ENCODE measurements at regions not wholly inside any gene's neighbourhood (a gene's known extent, or its start where the extent isn't known, plus 50 kb on each side); places are given as distances from the start of the nearest gene placed in this dataset.

GRCh38 chr2:41405441-41405840, 642.4 kb upstream of the PKDCC start:
- WGBS (ENCODE audit: insufficient coverage): no CpG with 5 or more reads among the region's 2 CpGs
- Histone ChIP-seq H3K4me2 (replicated peaks; ENCODE audit: extremely low read depth, low read length, poor library complexity, severe bottlenecking) (no peak overlapping the region), H3K4me3 (replicated peaks in 1 of 3; ENCODE audit: low read depth in 2 of 3, low read length in 3 of 3) (no peak overlapping the region), H3K36me3 (replicated peaks in 1 of 2; ENCODE audit: control insufficient read depth in 1 of 2, insufficient read depth in 2 of 2, low read length in 2 of 2) (no peaks in the 10 kb centered on the region), H3K79me2 (ENCODE audit: insufficient read depth, low read length) (no peaks in the 10 kb centered on the region), H3K27ac (ENCODE audit: low read depth in 1 of 2, low read length in 2 of 2) (no peak overlapping the region), H3K27me3 (ENCODE audit: control insufficient read depth in 2 of 2, insufficient read depth in 2 of 2, low read length in 2 of 2) (no peaks in the 10 kb centered on the region), H3K9ac (ENCODE audit: insufficient read depth, low read length, poor library complexity, severe bottlenecking) (no peak overlapping the region), H2AFZ (ENCODE audit: insufficient read depth, low read depth, low read length, poor library complexity, severe bottlenecking) (no peak overlapping the region), H3K9me3 (replicated peaks in 1 of 2; ENCODE audit: control insufficient read depth in 1 of 2, insufficient read depth in 1 of 2, low read length in 2 of 2) (no peaks in the 10 kb centered on the region), H3K4me1 (ENCODE audit: control insufficient read depth in 1 of 2, insufficient read depth in 2 of 2, low read length in 2 of 2) (no peaks in the 10 kb centered on the region), H4K20me1 (ENCODE audit: insufficient read depth, low read length) (no peaks in the 10 kb centered on the region)
- Mint-ChIP-seq H3K4me1 (no peaks in the 10 kb centered on the region), H3K27me3 (ENCODE audit: low read depth in 3 of 3) (peaks cover 0 to 2% (median 0%) of the 10 kb centered on the region in 3 donors), H3K4me3 (no peak overlapping the region), H3K27ac (no peak overlapping the region), H3K9me3 (peaks cover 0 to 3% (median 0%) of the 10 kb centered on the region in 7 donors), H3K36me3 (no peaks in the 10 kb centered on the region)
- no peak for TF ChIP-seq CTCF (IDR thresholded peaks at IDR 0.05)
- intact Hi-C loops (cut with micrococcal nuclease): no loop called here
- DNase-seq: no peak

- no peak overlapping the region for H3K27ac Mint-ChIP-seq
- TF ChIP-seq CTCF (IDR thresholded peaks at IDR 0.05): no peak
Measured at GRCh38 chr2:41409328-41409727, 638.5 kb upstream of the PKDCC start.

More at GRCh38 chr2:41409328-41409727, 638.5 kb upstream of the PKDCC start:
- Histone ChIP-seq H4K20me1 (ENCODE audit: insufficient read depth, low read length) (no peaks in the 10 kb centered on the region), H3K9me3 (replicated peaks in 1 of 2; ENCODE audit: control insufficient read depth in 1 of 2, insufficient read depth in 1 of 2, low read length in 2 of 2) (no peaks in the 10 kb centered on the region), H3K9ac (ENCODE audit: insufficient read depth, low read length, poor library complexity, severe bottlenecking) (no peak overlapping the region), H3K27me3 (ENCODE audit: control insufficient read depth in 2 of 2, insufficient read depth in 2 of 2, low read length in 2 of 2) (no peaks in the 10 kb centered on the region), H3K4me1 (ENCODE audit: control insufficient read depth in 1 of 2, insufficient read depth in 2 of 2, low read length in 2 of 2) (no peaks in the 10 kb centered on the region), H3K79me2 (ENCODE audit: insufficient read depth, low read length) (no peaks in the 10 kb centered on the region), H3K27ac (ENCODE audit: low read depth in 1 of 2, low read length in 2 of 2) (no peak overlapping the region), H3K36me3 (replicated peaks in 1 of 2; ENCODE audit: control insufficient read depth in 1 of 2, insufficient read depth in 2 of 2, low read length in 2 of 2) (no peaks in the 10 kb centered on the region), H3K4me2 (replicated peaks; ENCODE audit: extremely low read depth, low read length, poor library complexity, severe bottlenecking) (no peak overlapping the region), H2AFZ (ENCODE audit: insufficient read depth, low read depth, low read length, poor library complexity, severe bottlenecking) (no peak overlapping the region), H3K4me3 (replicated peaks in 1 of 3; ENCODE audit: low read depth in 2 of 3, low read length in 3 of 3) (no peak overlapping the region)
- intact Hi-C loops (cut with micrococcal nuclease): no loop called here
- Mint-ChIP-seq H3K4me3 (no peak overlapping the region), H3K9me3 (no peaks in the 10 kb centered on the region), H3K27me3 (ENCODE audit: low read depth in 3 of 3) (peaks cover 0 to 2% (median 1%) of the 10 kb centered on the region in 3 donors), H3K36me3 (no peaks in the 10 kb centered on the region), H3K4me1 (no peaks in the 10 kb centered on the region)
- no CpG with 5 or more reads among the region's 4 CpGs for WGBS (ENCODE audit: insufficient coverage)
- no peak for DNase-seq
